Thyroid gland (tissue), 4 donors: ENCODE measurements at regions not wholly inside any gene's neighbourhood (a gene's known extent, or its start where the extent isn't known, plus 50 kb on each side); places are given as distances from the start of the nearest gene placed in this dataset.
A peak's percentile ranks its signal among the peaks of the same experiment; 100 is the strongest.

ENCODE experiments used
- DNase-seq, 2 donors: peaks; one replicate each; pipeline ENCODE4 v3.0.0-alpha.2; 2019
- H3K27ac ChIP-seq, 3 donors: fragments of 200-600 bp; sonication (generic); 1 replicate in 2 of 3; 2 replicates in 1 of 3; pipeline ENCODE4 v1.5.1; 2016 to 2019; ENCODE audit warnings: mild to moderate bottlenecking in 1 of 3, moderate library complexity in 1 of 3
- H3K27me3 ChIP-seq: fragments of 200-600 bp; sonication (generic); one replicate; pipeline ENCODE4 v1.5.1; 2019
- H3K36me3 ChIP-seq, 2 donors: fragments of 200-600 bp; sonication (generic); one replicate each; pipeline ENCODE4 v1.5.1; 2016 to 2019
- H3K4me1 ChIP-seq, 2 donors: fragments of 200-600 bp; sonication (generic); one replicate each; pipeline ENCODE4 v1.5.1; 2017 to 2019
- H3K4me3 ChIP-seq, 3 donors: fragments of 200-600 bp; sonication (generic); replicated peaks in 1 of 3; 1 replicate in 2 of 3; 2 replicates in 1 of 3; pipeline ENCODE4 v1.5.1; 2016; ENCODE audit warnings: mild to moderate bottlenecking in 1 of 3
- H3K9me3 ChIP-seq: fragments of 200-600 bp; sonication (generic); one replicate; pipeline ENCODE4 v1.5.1; 2017
- CTCF ChIP-seq, 6 experiments: fragments of 200-600 bp in 3 of 6; fragments of 450-650 bp in 3 of 6; sonication (generic) in 3 of 6; IDR thresholded peaks; one replicate each; pipeline ENCODE4 v1.5.1; 2016 to 2019; ENCODE audit warnings: antibody characterized with exemption in 6 of 6, mild to moderate bottlenecking in 2 of 6, inconsistent platforms in 1 of 6, moderate library complexity in 1 of 6
- POLR2A ChIP-seq, 2 donors: fragments of 450-650 bp; IDR thresholded peaks; one replicate each; pipeline ENCODE4 v1.6.1; 2017; ENCODE audit warnings: antibody characterized with exemption in 2 of 2, mild to moderate bottlenecking in 2 of 2, moderate library complexity in 1 of 2
- WGBS, 2 donors: methylation state at CpG; one replicate each; pipeline ENCODE4 v1.1.5; 2017; 5-methylcytosine and 5-hydroxymethylcytosine counted together
- intact Hi-C: fragments of 100-400 bp; cut with DNase I; formaldehyde crosslinking; loops from one replicate; pipeline ENCODE4 v1.15.1; 2023

GRCh38 chr5:82365744-82366228, 87.6 kb upstream of the RPS23 start:
- H3K4me3 ChIP-seq: no peak overlapping the region
- no peak overlapping the region for H3K27ac ChIP-seq
- 77 to 94% methylated on average over 5 of the region's 5 CpGs for WGBS, 2 donors
- peaks cover 0 to 7% of the 10 kb centered on the region in 2 donors for H3K4me1 ChIP-seq
- intact Hi-C loops: no loop called here
- TF ChIP-seq CTCF (IDR thresholded peaks at IDR 0.05) (no peak), POLR2A (IDR thresholded peaks at IDR 0.05) (no peak)
- no peak for DNase-seq
- no peaks in the 10 kb centered on the region for H3K9me3 ChIP-seq
- no peaks in the 10 kb centered on the region for H3K27me3 ChIP-seq
- H3K36me3 ChIP-seq: no peaks in the 10 kb centered on the region

- intact Hi-C loops: no loop called here
- H3K4me3 ChIP-seq: no peak overlapping the region
- TF ChIP-seq CTCF (IDR thresholded peaks at IDR 0.05) (no peak), POLR2A (IDR thresholded peaks at IDR 0.05) (no peak)
- 55 to 62% methylated on average over 4 of the region's 4 CpGs for WGBS, 2 donors
- H3K27ac ChIP-seq: no peak overlapping the region
- DNase-seq: no peak
- no peaks in the 10 kb centered on the region for H3K36me3 ChIP-seq
- H3K4me1 ChIP-seq: peaks cover 0 to 7% of the 10 kb centered on the region in 2 donors
- no peaks in the 10 kb centered on the region for H3K9me3 ChIP-seq
- H3K27me3 ChIP-seq: no peaks in the 10 kb centered on the region
These were observed 86.9 kb upstream of the RPS23 start for GRCh38 chr5:82365026-82365425.

GRCh38 chr5:82364497-82364896, 86.3 kb upstream of the RPS23 start:
- H3K27ac ChIP-seq: no peak overlapping the region
- peaks cover 0 to 7% of the 10 kb centered on the region in 2 donors for H3K4me1 ChIP-seq
- no peak overlapping the region for H3K4me3 ChIP-seq
- 45 to 51% methylated on average over 5 of the region's 5 CpGs for WGBS, 2 donors
- H3K36me3 ChIP-seq: no peaks in the 10 kb centered on the region
- peak in 2 of 6 experiments; percentile 12 to 30 for TF ChIP-seq CTCF (IDR thresholded peaks at IDR 0.05)
- TF ChIP-seq POLR2A (IDR thresholded peaks at IDR 0.05): no peak
- DNase-seq: no peak
- H3K27me3 ChIP-seq: no peaks in the 10 kb centered on the region
- H3K9me3 ChIP-seq: no peaks in the 10 kb centered on the region
- intact Hi-C loops: no loop called here

- Histone ChIP-seq H3K27ac (no peak overlapping the region), H3K9me3 (no peaks in the 10 kb centered on the region), H3K4me1 (peaks cover 0 to 7% of the 10 kb centered on the region in 2 donors), H3K36me3 (no peaks in the 10 kb centered on the region), H3K27me3 (no peaks in the 10 kb centered on the region), H3K4me3 (no peak overlapping the region)
- TF ChIP-seq CTCF (IDR thresholded peaks at IDR 0.05): no peak
- TF ChIP-seq POLR2A (IDR thresholded peaks at IDR 0.05): no peak
- 87 to 88% methylated on average over 4 of the region's 4 CpGs for whole genome bisulfite sequencing, 2 donors
- intact Hi-C loops: no loop called here
- no peak for DNase-seq
These were observed 85.4 kb upstream of the RPS23 start for GRCh38 chr5:82363524-82363923.

- Histone ChIP-seq H3K4me1 (peaks cover 0 to 7% of the 10 kb centered on the region in 2 donors), H3K36me3 (no peaks in the 10 kb centered on the region), H3K27me3 (no peaks in the 10 kb centered on the region), H3K9me3 (no peaks in the 10 kb centered on the region), H3K4me3 (no peak overlapping the region), H3K27ac (no peak overlapping the region)
- no peak for DNase-seq
- intact Hi-C loops: no loop called here
- WGBS, 2 donors: 73 to 78% methylated on average over 6 of the region's 6 CpGs
- no peak for TF ChIP-seq CTCF (IDR thresholded peaks at IDR 0.05)
- TF ChIP-seq POLR2A (IDR thresholded peaks at IDR 0.05): no peak
These were observed 84.5 kb upstream of the RPS23 start for GRCh38 chr5:82362636-82363035.
